ENCODE measurements at regions not wholly inside any gene's neighbourhood (a gene's known extent, or its start where the extent isn't known, plus 50 kb on each side); places are given as distances from the start of the nearest gene placed in this dataset.

DNA sequence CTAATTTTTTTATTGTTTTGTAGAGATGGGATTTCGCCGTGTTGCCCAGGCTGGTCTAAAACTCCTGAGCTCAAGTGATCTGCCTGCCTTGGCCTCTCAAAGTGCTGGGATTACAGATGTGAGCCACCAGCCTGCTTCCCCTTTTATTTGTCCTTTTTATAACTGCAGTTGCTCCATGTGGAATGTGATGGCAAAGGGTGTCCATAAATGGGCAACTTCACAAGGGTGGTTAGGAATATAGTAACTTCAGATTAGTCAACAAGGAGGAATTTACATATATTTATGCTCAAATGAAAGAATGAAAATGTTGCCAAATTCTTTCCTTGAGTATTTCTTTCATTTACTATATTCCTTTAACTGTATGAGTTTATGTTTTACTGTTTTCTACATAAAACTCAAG, 182.9 kb downstream of the BACH1 start:
- H3K4me1 Mint-ChIP-seq (ENCODE audit: unreplicated experiment): peaks cover 3% of the 10 kb centered on the region
- H3K27ac Mint-ChIP-seq: no peak overlapping the region
- peaks cover 6% of the 10 kb centered on the region for H3K9me3 Mint-ChIP-seq
- peaks cover 6% of the 10 kb centered on the region for H3K36me3 Mint-ChIP-seq
- H3K27me3 Mint-ChIP-seq: no peaks in the 10 kb centered on the region
- TF ChIP-seq, protein P1, sequence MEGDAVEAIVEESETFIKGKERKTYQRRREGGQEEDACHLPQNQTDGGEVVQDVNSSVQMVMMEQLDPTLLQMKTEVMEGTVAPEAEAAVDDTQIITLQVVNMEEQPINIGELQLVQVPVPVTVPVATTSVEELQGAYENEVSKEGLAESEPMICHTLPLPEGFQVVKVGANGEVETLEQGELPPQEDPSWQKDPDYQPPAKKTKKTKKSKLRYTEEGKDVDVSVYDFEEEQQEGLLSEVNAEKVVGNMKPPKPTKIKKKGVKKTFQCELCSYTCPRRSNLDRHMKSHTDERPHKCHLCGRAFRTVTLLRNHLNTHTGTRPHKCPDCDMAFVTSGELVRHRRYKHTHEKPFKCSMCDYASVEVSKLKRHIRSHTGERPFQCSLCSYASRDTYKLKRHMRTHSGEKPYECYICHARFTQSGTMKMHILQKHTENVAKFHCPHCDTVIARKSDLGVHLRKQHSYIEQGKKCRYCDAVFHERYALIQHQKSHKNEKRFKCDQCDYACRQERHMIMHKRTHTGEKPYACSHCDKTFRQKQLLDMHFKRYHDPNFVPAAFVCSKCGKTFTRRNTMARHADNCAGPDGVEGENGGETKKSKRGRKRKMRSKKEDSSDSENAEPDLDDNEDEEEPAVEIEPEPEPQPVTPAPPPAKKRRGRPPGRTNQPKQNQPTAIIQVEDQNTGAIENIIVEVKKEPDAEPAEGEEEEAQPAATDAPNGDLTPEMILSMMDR (conservative IDR thresholded peaks at IDR 0.05): no peak
- no peak for DNase-seq (ENCODE audit: extremely low spot score, unreplicated experiment)
- H3K4me3 Mint-ChIP-seq: no peak overlapping the region

DNA sequence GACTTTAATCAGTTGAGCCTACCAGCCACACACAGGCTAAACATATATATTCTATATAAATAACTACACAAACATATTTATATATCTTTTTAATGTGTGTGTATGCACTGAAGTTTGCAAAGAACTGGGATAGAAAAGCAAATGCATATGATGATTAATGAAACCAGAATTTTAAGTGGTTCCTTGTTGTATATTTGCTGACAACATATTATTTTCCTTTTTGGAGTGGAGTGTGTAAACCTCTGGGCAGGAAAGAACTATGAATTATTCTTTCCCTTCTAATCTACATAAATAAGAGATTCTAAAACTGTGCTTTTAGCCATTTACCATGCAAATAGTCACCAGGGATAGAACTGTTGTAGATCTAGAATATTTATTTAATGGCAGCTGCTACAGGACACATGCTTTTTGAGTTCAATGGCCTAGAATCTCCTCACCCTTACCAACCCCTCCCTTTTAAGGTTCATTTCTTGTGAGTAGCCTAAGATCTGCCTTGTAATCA, 187.6 kb downstream of the BACH1 start:
- Mint-ChIP-seq H3K9me3 (peaks cover under 1% of the 10 kb centered on the region), H3K4me1 (ENCODE audit: unreplicated experiment) (no peaks in the 10 kb centered on the region), H3K27me3 (no peaks in the 10 kb centered on the region), H3K27ac (no peak overlapping the region), H3K36me3 (peaks cover 6% of the 10 kb centered on the region), H3K4me3 (no peak overlapping the region)
- no peak for DNase-seq (ENCODE audit: extremely low spot score, unreplicated experiment)
- TF ChIP-seq, protein P1 (conservative IDR thresholded peaks at IDR 0.05): no peak

Measured in type B pancreatic cell (in vitro differentiated cells).